Vagina (tissue), 2 donors: ENCODE measurements at regions not wholly inside any gene's neighbourhood (a gene's known extent, or its start where the extent isn't known, plus 50 kb on each side); places are given as distances from the start of the nearest gene placed in this dataset.

Experiments
- CTCF ChIP-seq, 3 experiments: fragments of 450-650 bp in 2 of 3; fragments of 200-600 bp in 1 of 3; sonication (generic) in 1 of 3; IDR thresholded peaks; one replicate each; pipeline ENCODE4 v1.5.1; 2017 to 2019; ENCODE audit warnings: antibody characterized with exemption in 3 of 3, mild to moderate bottlenecking in 2 of 3, moderate library complexity in 2 of 3
- POLR2A ChIP-seq, 2 donors: fragments of 450-650 bp; IDR thresholded peaks; one replicate each; pipeline ENCODE4 v1.6.1; 2017; ENCODE audit warnings: antibody characterized with exemption in 2 of 2, mild to moderate bottlenecking in 2 of 2, moderate library complexity in 2 of 2
- POLR2AphosphoS5 ChIP-seq, 2 donors: sonication (generic); formaldehyde crosslinking; IDR thresholded peaks; one replicate each; pipeline ENCODE4 v1.9.0; 2017; ENCODE audit warnings: antibody characterized with exemption in 2 of 2, mild to moderate bottlenecking in 2 of 2, low read depth in 1 of 2; ENCODE audit not compliant: insufficient read depth in 1 of 2

- TF ChIP-seq CTCF (IDR thresholded peaks at IDR 0.05) (no peak), POLR2AphosphoS5 (IDR thresholded peaks at IDR 0.05; ENCODE audit: insufficient read depth in 1 of 2, low read depth in 1 of 2) (no peak), POLR2A (IDR thresholded peaks at IDR 0.05) (no peak)
These were observed 312.3 kb upstream of the E2F7 start for GRCh38 chr12:77377622-77378021.
